NCI-H526 treated with DMSO at 0.1 percent for 48 hours (cell line): ENCODE measurements at regions not wholly inside any gene's neighbourhood (a gene's known extent, or its start where the extent isn't known, plus 50 kb on each side); places are given as distances from the start of the nearest gene placed in this dataset.

Experiments
- DNase-seq: peaks from one replicate; lab custom pipeline; 2025; lab: John Stamatoyannopoulos, UW

DNA sequence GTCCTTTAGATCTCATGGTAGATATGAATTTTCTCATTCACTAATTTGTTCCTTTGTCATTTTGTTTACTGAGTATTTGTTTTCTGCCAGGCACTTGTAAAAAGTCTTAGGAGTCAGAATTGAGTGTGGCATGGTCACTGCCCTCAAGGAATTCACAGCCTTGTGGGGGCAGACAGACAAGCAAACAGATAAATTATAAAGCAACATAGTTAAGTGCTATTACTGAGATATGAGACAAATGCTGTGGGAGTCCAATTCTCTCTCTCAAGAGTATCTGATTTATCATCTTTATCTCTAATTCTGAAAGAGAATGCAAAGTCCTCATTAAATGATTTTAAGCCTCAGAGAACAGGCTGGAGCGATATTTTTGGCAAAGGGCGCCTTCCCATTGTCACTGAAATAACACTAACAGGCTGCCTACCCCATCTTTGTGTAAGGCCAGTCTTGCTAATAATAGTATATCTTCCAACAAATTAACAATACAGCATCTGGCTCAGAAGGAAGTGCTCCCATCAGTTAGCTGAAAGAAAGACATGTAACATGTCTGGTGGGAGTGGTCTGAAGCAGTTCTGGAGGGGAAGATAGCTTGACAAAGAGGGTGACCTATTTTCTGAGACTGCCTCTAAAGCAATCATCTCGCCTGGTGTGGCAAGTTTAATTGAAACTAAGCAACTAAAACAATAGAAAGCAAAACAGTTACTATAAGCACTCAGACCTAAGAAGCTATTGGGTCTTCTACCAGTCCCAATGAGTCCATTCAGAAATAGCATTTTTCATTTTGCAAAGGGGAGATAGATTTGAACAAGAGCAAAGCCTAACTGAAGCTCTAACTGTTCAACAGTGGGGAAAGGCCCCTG is 61.5 kb upstream of the AMOT start:
- DNase-seq = no peak

DNA sequence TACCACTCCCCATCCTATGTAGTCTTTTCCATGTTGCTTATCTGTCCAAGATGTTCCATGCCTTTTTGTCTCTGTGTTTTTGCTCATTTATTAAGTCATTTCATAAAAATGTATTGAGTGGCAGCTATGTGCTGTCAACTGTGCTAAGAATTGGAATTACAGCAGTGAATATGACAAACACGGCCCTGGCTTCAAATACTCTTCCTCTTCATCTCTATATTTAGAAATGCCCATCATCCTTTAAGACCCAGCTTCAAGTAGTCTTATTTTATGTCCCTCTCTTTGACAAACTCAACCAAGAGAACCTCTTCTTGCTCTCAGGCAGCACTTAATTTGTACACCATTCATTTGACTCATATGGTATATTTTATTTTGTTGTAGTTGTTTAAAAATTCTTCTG is 55.4 kb upstream of the AMOT start:
- no peak for DNase-seq
